HFF-Myc (cell line): ENCODE measurements at regions not wholly inside any gene's neighbourhood (a gene's known extent, or its start where the extent isn't known, plus 50 kb on each side); places are given as distances from the start of the nearest gene placed in this dataset.
"Not testable (repeated sequence)": the region's sequence is repeated elsewhere in the genome, so short reads cannot be mapped to it uniquely, and the experiment has no call there.

ENCODE experiments used
- DNase-seq: peaks from one replicate; pipeline ENCODE4 v3.0.0-alpha.2; 2011; ENCODE audit warnings: low read depth; ENCODE audit errors: extremely low read depth
- H3K4me3 ChIP-seq: replicated peaks from 2 replicates; pipeline ENCODE4 v1.5.1; 2011; ENCODE audit warnings: low read depth, mild to moderate bottlenecking, control low read depth, low read length
- CTCF ChIP-seq: IDR thresholded peaks from 2 replicates; pipeline ENCODE4 v1.5.1; 2012; ENCODE audit warnings: mild to moderate bottlenecking, low read depth, low read length, control low read depth; ENCODE audit errors: missing control alignments

- no peak overlapping the region for H3K4me3 ChIP-seq
- no peak for DNase-seq
- no peak for TF ChIP-seq CTCF
Measured at GRCh38 chr12:107375231-107375630, 281.9 kb upstream of the CRY1 start.

- H3K4me3 ChIP-seq = no peak overlapping the region
- no peak for DNase-seq
- TF ChIP-seq CTCF = no peak
Measured at GRCh38 chr12:107377596-107378385, 284.4 kb upstream of the CRY1 start.

- DNase-seq = no peak
- no peak overlapping the region for H3K4me3 ChIP-seq
- TF ChIP-seq CTCF = no peak
Measured at GRCh38 chr12:107378609-107379008, 285.3 kb upstream of the CRY1 start.

GRCh38 chr12:107379142-107379851, 285.9 kb upstream of the CRY1 start:
- not testable (repeated sequence) for DNase-seq, H3K4me3 ChIP-seq

GRCh38 chr12:107379852-107380567, 286.7 kb upstream of the CRY1 start:
- H3K4me3 ChIP-seq = no peak overlapping the region
- TF ChIP-seq CTCF = no peak
- no peak for DNase-seq

- TF ChIP-seq CTCF = no peak
- DNase-seq = no peak
- no peak overlapping the region for H3K4me3 ChIP-seq
Measured at GRCh38 chr12:107384645-107385044, 291.3 kb upstream of the CRY1 start.

GRCh38 chr12:107385509-107385908, 292.2 kb upstream of the CRY1 start:
- no peak for DNase-seq
- no peak overlapping the region for H3K4me3 ChIP-seq
- no peak for TF ChIP-seq CTCF
